ENCODE measurements at regions not wholly inside any gene's neighbourhood (a gene's known extent, or its start where the extent isn't known, plus 50 kb on each side); places are given as distances from the start of the nearest gene placed in this dataset.
"Not testable (repeated sequence)": the region's sequence is repeated elsewhere in the genome, so short reads cannot be mapped to it uniquely, and the experiment has no call there.

- DNase-seq (ENCODE audit: low spot score), result not testable (repeated sequence)
Observed at GRCh38 chr2:111478335-111478734, 357.6 kb downstream of the BCL2L11 start.

- peak; percentile 53 for DNase-seq (ENCODE audit: low spot score)
Observed at GRCh38 chr2:111478871-111479318, 358.2 kb downstream of the BCL2L11 start.

GRCh38 chr2:111480016-111480625 is 359.4 kb downstream of the BCL2L11 start:
- not testable (repeated sequence) for DNase-seq (ENCODE audit: low spot score)

GRCh38 chr2:111480633-111481032 is 359.9 kb downstream of the BCL2L11 start:
- not testable (repeated sequence) for DNase-seq (ENCODE audit: low spot score)

- not testable (repeated sequence) for DNase-seq (ENCODE audit: low spot score)
Observed at GRCh38 chr2:111481219-111481618, 360.5 kb downstream of the BCL2L11 start.

GRCh38 chr2:111482987-111483679 is 362.4 kb downstream of the BCL2L11 start:
- DNase-seq (ENCODE audit: low spot score), result not testable (repeated sequence)

GRCh38 chr2:111484097-111484496 is 363.4 kb downstream of the BCL2L11 start:
- DNase-seq (ENCODE audit: low spot score), result not testable (repeated sequence)

- not testable (repeated sequence) for DNase-seq (ENCODE audit: low spot score)
Observed at GRCh38 chr2:111485895-111486294, 365.2 kb downstream of the BCL2L11 start.

GRCh38 chr2:111488451-111488850 is 367.7 kb downstream of the BCL2L11 start:
- not testable (repeated sequence) for DNase-seq (ENCODE audit: low spot score)

- DNase-seq (ENCODE audit: low spot score), result not testable (repeated sequence)
Observed at GRCh38 chr2:111489460-111489859, 368.7 kb downstream of the BCL2L11 start.

- not testable (repeated sequence) for DNase-seq (ENCODE audit: low spot score)
Observed at GRCh38 chr2:111491181-111491580, 370.5 kb downstream of the BCL2L11 start.

GRCh38 chr2:111491614-111492013 is 370.9 kb downstream of the BCL2L11 start:
- not testable (repeated sequence) for DNase-seq (ENCODE audit: low spot score)

- DNase-seq (ENCODE audit: low spot score), result not testable (repeated sequence)
Observed at GRCh38 chr2:111492995-111493719, 372.4 kb downstream of the BCL2L11 start.

GRCh38 chr2:111493720-111494078 is 373.0 kb downstream of the BCL2L11 start:
- DNase-seq (ENCODE audit: low spot score), result not testable (repeated sequence)

- peak; percentile 30 for DNase-seq (ENCODE audit: low spot score)
Observed at GRCh38 chr2:111494288-111494980, 373.7 kb downstream of the BCL2L11 start.

GRCh38 chr2:111494981-111495315 is 374.2 kb downstream of the BCL2L11 start:
- DNase-seq (ENCODE audit: low spot score), result not testable (repeated sequence)

- DNase-seq (ENCODE audit: low spot score), result not testable (repeated sequence)
Observed at GRCh38 chr2:111495636-111496035, 374.9 kb downstream of the BCL2L11 start.

- not testable (repeated sequence) for DNase-seq (ENCODE audit: low spot score)
Observed at GRCh38 chr2:111496176-111496575, 375.5 kb downstream of the BCL2L11 start.

GRCh38 chr2:111496860-111497259 is 376.1 kb downstream of the BCL2L11 start:
- not testable (repeated sequence) for DNase-seq (ENCODE audit: low spot score)

GRCh38 chr2:111497270-111497669 is 376.6 kb downstream of the BCL2L11 start:
- not testable (repeated sequence) for DNase-seq (ENCODE audit: low spot score)

GRCh38 chr2:111500536-111501062 is 379.9 kb downstream of the BCL2L11 start:
- DNase-seq (ENCODE audit: low spot score), result not testable (repeated sequence)

All from CD4-positive, alpha-beta T cell treated with Interleukin-15 for 4 hours (primary cell).